Tibial nerve (tissue), 4 donors: ENCODE measurements at regions not wholly inside any gene's neighbourhood (a gene's known extent, or its start where the extent isn't known, plus 50 kb on each side); places are given as distances from the start of the nearest gene placed in this dataset.

ENCODE experiments used
- DNase-seq, 2 donors: peaks; one replicate each; pipeline ENCODE4 v3.0.0-alpha.2; 2019; ENCODE audit warnings: low spot score in 2 of 2
- H3K27ac ChIP-seq, 4 donors: fragments of 200-600 bp; sonication (generic) in 3 of 4; one replicate each; pipeline ENCODE4 v1.5.1; 2017 to 2019; ENCODE audit warnings: mild to moderate bottlenecking in 1 of 4
- H3K27me3 ChIP-seq, 2 donors: fragments of 200-600 bp; sonication (generic) in 1 of 2; one replicate each; pipeline versions ENCODE4 v1.5.1 to v1.6.0; 2017 to 2019
- H3K36me3 ChIP-seq, 3 donors: fragments of 200-600 bp; sonication (generic); one replicate each; pipeline ENCODE4 v1.5.1; 2018 to 2019
- H3K4me1 ChIP-seq, 4 donors: fragments of 200-600 bp; sonication (generic) in 3 of 4; one replicate each; pipeline ENCODE4 v1.5.1; 2017 to 2019
- H3K4me3 ChIP-seq, 4 donors: fragments of 200-600 bp; sonication (generic) in 3 of 4; one replicate each; pipeline ENCODE4 v1.5.1; 2017 to 2019; ENCODE audit warnings: mild to moderate bottlenecking in 1 of 4, moderate library complexity in 1 of 4
- H3K9me3 ChIP-seq, 4 donors: fragments of 200-600 bp; sonication (generic) in 3 of 4; one replicate each; pipeline ENCODE4 v1.5.1; 2017 to 2019
- EP300 ChIP-seq, 2 donors: sonication (generic); formaldehyde crosslinking; IDR thresholded peaks; one replicate each; pipeline ENCODE4 v1.6.1; 2017; ENCODE audit warnings: antibody characterized with exemption in 2 of 2, mild to moderate bottlenecking in 1 of 2
- POLR2A ChIP-seq, 2 donors: fragments of 450-650 bp; IDR thresholded peaks; one replicate each; pipeline ENCODE4 v1.6.1; 2017; ENCODE audit warnings: antibody characterized with exemption in 2 of 2, mild to moderate bottlenecking in 2 of 2, moderate library complexity in 2 of 2
- WGBS, 2 donors: methylation state at CpG; one replicate each; pipeline ENCODE4 v1.1.5; 2018; 5-methylcytosine and 5-hydroxymethylcytosine counted together
- TF ChIP-seq, protein P1 (sequence below), 5 experiments: fragments of 200-600 bp in 3 of 5; fragments of 450-650 bp in 2 of 5; sonication (generic) in 3 of 5; IDR thresholded peaks; one replicate each; pipeline ENCODE4 v1.5.1; 2016 to 2019; ENCODE audit warnings: antibody characterized with exemption in 5 of 5, mild to moderate bottlenecking in 3 of 5, moderate library complexity in 2 of 5

DNA sequence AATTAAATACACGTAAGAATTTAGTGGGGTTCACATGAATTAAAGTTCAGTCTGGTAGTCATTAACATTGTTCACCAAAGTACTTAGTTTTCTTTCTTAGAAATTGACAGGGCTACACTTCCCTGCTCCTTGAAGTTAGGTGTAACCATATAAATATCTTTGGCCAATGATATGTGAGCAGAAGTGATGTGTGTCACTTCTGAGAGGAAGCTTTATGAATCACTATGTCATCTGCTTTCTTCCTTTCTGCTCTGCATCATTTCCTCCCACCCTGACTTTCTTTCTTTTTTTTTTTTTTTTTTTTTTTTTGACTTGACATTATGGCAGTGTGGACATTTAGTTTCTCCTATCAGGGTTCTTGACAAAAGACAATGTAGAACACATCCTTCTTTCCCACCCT lies 156.2 kb upstream of the COL8A1 start:
- H3K9me3 ChIP-seq = peaks cover 0 to 14% (median 0%) of the 10 kb centered on the region in 4 donors
- H3K27me3 ChIP-seq = no peaks in the 10 kb centered on the region
- no peaks in the 10 kb centered on the region for H3K4me1 ChIP-seq
- no peak overlapping the region for H3K4me3 ChIP-seq
- no peak overlapping the region for H3K27ac ChIP-seq
- TF ChIP-seq, protein P1, sequence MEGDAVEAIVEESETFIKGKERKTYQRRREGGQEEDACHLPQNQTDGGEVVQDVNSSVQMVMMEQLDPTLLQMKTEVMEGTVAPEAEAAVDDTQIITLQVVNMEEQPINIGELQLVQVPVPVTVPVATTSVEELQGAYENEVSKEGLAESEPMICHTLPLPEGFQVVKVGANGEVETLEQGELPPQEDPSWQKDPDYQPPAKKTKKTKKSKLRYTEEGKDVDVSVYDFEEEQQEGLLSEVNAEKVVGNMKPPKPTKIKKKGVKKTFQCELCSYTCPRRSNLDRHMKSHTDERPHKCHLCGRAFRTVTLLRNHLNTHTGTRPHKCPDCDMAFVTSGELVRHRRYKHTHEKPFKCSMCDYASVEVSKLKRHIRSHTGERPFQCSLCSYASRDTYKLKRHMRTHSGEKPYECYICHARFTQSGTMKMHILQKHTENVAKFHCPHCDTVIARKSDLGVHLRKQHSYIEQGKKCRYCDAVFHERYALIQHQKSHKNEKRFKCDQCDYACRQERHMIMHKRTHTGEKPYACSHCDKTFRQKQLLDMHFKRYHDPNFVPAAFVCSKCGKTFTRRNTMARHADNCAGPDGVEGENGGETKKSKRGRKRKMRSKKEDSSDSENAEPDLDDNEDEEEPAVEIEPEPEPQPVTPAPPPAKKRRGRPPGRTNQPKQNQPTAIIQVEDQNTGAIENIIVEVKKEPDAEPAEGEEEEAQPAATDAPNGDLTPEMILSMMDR (IDR thresholded peaks at IDR 0.05) = no peak
- TF ChIP-seq POLR2A (IDR thresholded peaks at IDR 0.05) = no peak
- no peak for TF ChIP-seq EP300 (IDR thresholded peaks at IDR 0.05)
- no peaks in the 10 kb centered on the region for H3K36me3 ChIP-seq
- no peak for DNase-seq
- WGBS, 2 donors = 92 to 94% methylated on average over 1 of the region's 1 CpG

DNA sequence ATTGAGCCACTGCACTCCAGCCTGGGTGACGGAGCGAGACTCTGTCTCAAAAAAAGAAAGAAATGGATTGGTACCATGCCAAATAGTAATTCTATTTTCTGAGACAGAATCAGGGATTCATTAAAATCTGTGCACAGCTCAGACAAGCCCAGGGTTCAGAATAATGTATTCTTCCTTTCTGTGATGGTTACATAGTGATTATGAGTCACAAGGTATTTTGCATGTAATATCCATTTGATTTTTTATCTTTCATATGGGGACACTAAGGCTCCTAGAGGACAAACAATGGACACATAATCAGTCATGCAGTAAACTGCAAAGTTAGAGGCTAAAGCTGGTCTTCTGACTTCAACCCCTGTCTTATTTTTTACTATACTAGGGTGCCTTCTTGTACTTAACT lies 156.8 kb upstream of the COL8A1 start:
- DNase-seq = no peak
- no peaks in the 10 kb centered on the region for H3K27me3 ChIP-seq
- peaks cover 0 to 10% (median 0%) of the 10 kb centered on the region in 4 donors for H3K9me3 ChIP-seq
- no peaks in the 10 kb centered on the region for H3K36me3 ChIP-seq
- H3K4me1 ChIP-seq = no peaks in the 10 kb centered on the region
- no peak overlapping the region for H3K27ac ChIP-seq
- 60 to 62% methylated on average over 2 of the region's 2 CpGs for WGBS, 2 donors
- no peak overlapping the region for H3K4me3 ChIP-seq
- TF ChIP-seq, protein P1 (IDR thresholded peaks at IDR 0.05) = no peak
- TF ChIP-seq POLR2A (IDR thresholded peaks at IDR 0.05) (no peak), EP300 (IDR thresholded peaks at IDR 0.05) (no peak)

GRCh38 chr3:99479768-99480167 lies 158.6 kb upstream of the COL8A1 start:
- no peak for DNase-seq
- TF ChIP-seq POLR2A (IDR thresholded peaks at IDR 0.05) = no peak
- TF ChIP-seq, protein P1 (IDR thresholded peaks at IDR 0.05) = no peak
- no peak for TF ChIP-seq EP300 (IDR thresholded peaks at IDR 0.05)
- Histone ChIP-seq H3K4me1 (no peaks in the 10 kb centered on the region), H3K36me3 (no peaks in the 10 kb centered on the region), H3K4me3 (no peak overlapping the region), H3K27me3 (no peaks in the 10 kb centered on the region), H3K27ac (no peak overlapping the region), H3K9me3 (peaks cover 0 to 10% (median 0%) of the 10 kb centered on the region in 4 donors)
- 85 to 89% methylated on average over 2 of the region's 2 CpGs for WGBS, 2 donors

DNA sequence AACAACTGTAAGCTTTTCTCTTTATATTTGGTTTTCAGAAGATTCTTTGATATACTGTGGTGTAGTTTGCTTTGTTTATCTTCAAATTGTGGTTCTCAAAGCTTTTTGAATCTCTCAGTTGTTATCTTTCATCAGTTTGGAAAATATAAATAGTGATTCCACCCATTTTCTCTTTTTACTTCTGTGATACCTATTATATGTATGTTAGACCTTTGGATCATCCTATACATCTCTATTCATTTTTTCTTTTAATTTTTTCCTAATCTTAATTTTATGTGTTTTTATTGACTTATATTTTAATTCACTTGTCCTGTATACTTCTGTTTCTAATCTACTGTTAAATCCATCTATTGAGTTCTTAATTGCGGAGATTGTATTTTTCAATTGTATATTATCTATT lies 160.7 kb upstream of the COL8A1 start:
- Histone ChIP-seq H3K27ac (no peak overlapping the region), H3K27me3 (no peaks in the 10 kb centered on the region), H3K4me3 (no peak overlapping the region), H3K36me3 (no peaks in the 10 kb centered on the region), H3K9me3 (peaks cover 0 to 10% (median 0%) of the 10 kb centered on the region in 4 donors), H3K4me1 (no peaks in the 10 kb centered on the region)
- DNase-seq = no peak
- TF ChIP-seq EP300 (IDR thresholded peaks at IDR 0.05) (no peak), POLR2A (IDR thresholded peaks at IDR 0.05) (no peak)
- TF ChIP-seq, protein P1 (IDR thresholded peaks at IDR 0.05) = no peak
- WGBS, 2 donors = 96 to 100% methylated on average over 1 of the region's 1 CpG

GRCh38 chr3:99475229-99475628 lies 163.2 kb upstream of the COL8A1 start:
- H3K4me1 ChIP-seq = peaks cover 0 to 3% (median 0%) of the 10 kb centered on the region in 4 donors
- 51 to 57% methylated on average over 2 of the region's 2 CpGs for WGBS, 2 donors
- H3K36me3 ChIP-seq = no peaks in the 10 kb centered on the region
- TF ChIP-seq POLR2A (IDR thresholded peaks at IDR 0.05) (no peak), EP300 (IDR thresholded peaks at IDR 0.05) (no peak)
- TF ChIP-seq, protein P1 (IDR thresholded peaks at IDR 0.05) = no peak
- H3K4me3 ChIP-seq = no peak overlapping the region
- H3K27ac ChIP-seq = no peak overlapping the region
- no peak for DNase-seq
- no peaks in the 10 kb centered on the region for H3K27me3 ChIP-seq
- peaks cover 0 to 10% (median 0%) of the 10 kb centered on the region in 4 donors for H3K9me3 ChIP-seq
